MM.1S (cell line): ENCODE measurements at regions not wholly inside any gene's neighbourhood (a gene's known extent, or its start where the extent isn't known, plus 50 kb on each side); places are given as distances from the start of the nearest gene placed in this dataset.

Experiments used
- CTCF ChIP-seq: fragments of 300-600 bp; sonication (generic); IDR thresholded peaks from 2 replicates; pipeline ENCODE4 v1.5.1; 2016; ENCODE audit warnings: antibody characterized with exemption, low read length, mixed read lengths
- EZH2 ChIP-seq: fragments of 300-600 bp; sonication (generic); optimal IDR thresholded peaks from 2 replicates; pipeline ENCODE3; 2017; ENCODE audit warnings: low read depth, mild to moderate bottlenecking, antibody characterized with exemption, low read length, mixed read lengths
- EZH2phosphoT487 ChIP-seq: fragments of 300-600 bp; sonication (generic); IDR thresholded peaks from 2 replicates; pipeline ENCODE4 v1.6.1; 2018; ENCODE audit warnings: antibody characterized with exemption, low read length

DNA sequence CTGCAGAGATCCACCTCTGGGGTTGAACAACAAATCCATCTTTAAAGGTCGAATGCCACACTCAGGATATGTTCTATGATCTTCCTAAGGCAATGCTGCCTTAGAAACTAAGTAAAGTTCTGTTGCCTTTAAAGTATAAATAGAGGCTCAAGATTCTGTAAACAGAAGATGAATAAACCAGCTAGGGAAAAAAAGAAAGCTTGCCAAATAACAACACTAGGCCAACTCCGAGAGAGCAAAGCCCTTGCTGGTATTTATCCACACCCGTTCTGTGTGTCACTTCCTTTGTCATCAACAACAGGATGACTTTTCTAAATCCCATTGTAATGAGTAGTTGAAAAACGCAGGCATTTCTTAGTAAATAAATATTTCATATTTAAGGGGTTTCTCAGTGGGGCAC, 330.0 kb upstream of the GLI3 start:
- TF ChIP-seq EZH2phosphoT487 (no peak), CTCF (no peak), EZH2 (no peak)
